Right kidney (tissue), 1 donor: ENCODE measurements at regions not wholly inside any gene's neighbourhood (a gene's known extent, or its start where the extent isn't known, plus 50 kb on each side); places are given as distances from the start of the nearest gene placed in this dataset.

ENCODE experiments used
- DNase-seq: peaks from one replicate; pipeline ENCODE4 v3.0.0-alpha.2; 2016

GRCh38 chr2:217294211-217294610 lies 434.3 kb upstream of the TNP1 start:
- no peak for DNase-seq

GRCh38 chr2:217293607-217294006 lies 433.7 kb upstream of the TNP1 start:
- no peak for DNase-seq

- DNase-seq: no peak
Observed at GRCh38 chr2:217293046-217293445, 433.2 kb upstream of the TNP1 start.

- DNase-seq: no peak
Observed at GRCh38 chr2:217291259-217291658, 431.4 kb upstream of the TNP1 start.

GRCh38 chr2:217290467-217290866 lies 430.6 kb upstream of the TNP1 start:
- no peak for DNase-seq

GRCh38 chr2:217289907-217290280 lies 430.0 kb upstream of the TNP1 start:
- DNase-seq: no peak

GRCh38 chr2:217289177-217289906 lies 429.5 kb upstream of the TNP1 start:
- DNase-seq: no peak

GRCh38 chr2:217288472-217289063 lies 428.7 kb upstream of the TNP1 start:
- no peak for DNase-seq

GRCh38 chr2:217286833-217287232 lies 427.0 kb upstream of the TNP1 start:
- no peak for DNase-seq

GRCh38 chr2:217285926-217286325 lies 426.1 kb upstream of the TNP1 start:
- DNase-seq: no peak

GRCh38 chr2:217283460-217283859 lies 423.6 kb upstream of the TNP1 start:
- no peak for DNase-seq

GRCh38 chr2:217282531-217282930 lies 422.7 kb upstream of the TNP1 start:
- no peak for DNase-seq

GRCh38 chr2:217279556-217279955 lies 419.7 kb upstream of the TNP1 start:
- no peak for DNase-seq

- no peak for DNase-seq
Observed at GRCh38 chr2:217279140-217279539, 419.3 kb upstream of the TNP1 start.

- DNase-seq: no peak
Observed at GRCh38 chr2:217277646-217278398, 418.0 kb upstream of the TNP1 start.

GRCh38 chr2:217276433-217276832 lies 416.6 kb upstream of the TNP1 start:
- no peak for DNase-seq

- DNase-seq: no peak
Observed at GRCh38 chr2:217275091-217275490, 415.2 kb upstream of the TNP1 start.

GRCh38 chr2:217274578-217274977 lies 414.7 kb upstream of the TNP1 start:
- no peak for DNase-seq

GRCh38 chr2:217273851-217274250 lies 414.0 kb upstream of the TNP1 start:
- DNase-seq: no peak

GRCh38 chr2:217273162-217273561 lies 413.3 kb upstream of the TNP1 start:
- no peak for DNase-seq

GRCh38 chr2:217271813-217272212 lies 411.9 kb upstream of the TNP1 start:
- no peak for DNase-seq

- DNase-seq: no peak
Observed at GRCh38 chr2:217270485-217271121, 410.7 kb upstream of the TNP1 start.
